WI38 (cell line): ENCODE measurements at regions not wholly inside any gene's neighbourhood (a gene's known extent, or its start where the extent isn't known, plus 50 kb on each side); places are given as distances from the start of the nearest gene placed in this dataset.
"Not testable (repeated sequence)": the region's sequence is repeated elsewhere in the genome, so short reads cannot be mapped to it uniquely, and the experiment has no call there.

ENCODE experiments used
- H3K4me3 ChIP-seq: 2 replicates; pipeline ENCODE4 v1.5.1; 2011; ENCODE audit warnings: low read depth, mild to moderate bottlenecking, control low read depth, low read length
- TF ChIP-seq, protein P1 (sequence below): IDR thresholded peaks from 2 replicates; pipeline ENCODE4 v1.5.1; 2012; ENCODE audit warnings: low read depth, mild to moderate bottlenecking, control low read depth, low read length

- no peak overlapping the region for H3K4me3 ChIP-seq
- TF ChIP-seq, protein P1, sequence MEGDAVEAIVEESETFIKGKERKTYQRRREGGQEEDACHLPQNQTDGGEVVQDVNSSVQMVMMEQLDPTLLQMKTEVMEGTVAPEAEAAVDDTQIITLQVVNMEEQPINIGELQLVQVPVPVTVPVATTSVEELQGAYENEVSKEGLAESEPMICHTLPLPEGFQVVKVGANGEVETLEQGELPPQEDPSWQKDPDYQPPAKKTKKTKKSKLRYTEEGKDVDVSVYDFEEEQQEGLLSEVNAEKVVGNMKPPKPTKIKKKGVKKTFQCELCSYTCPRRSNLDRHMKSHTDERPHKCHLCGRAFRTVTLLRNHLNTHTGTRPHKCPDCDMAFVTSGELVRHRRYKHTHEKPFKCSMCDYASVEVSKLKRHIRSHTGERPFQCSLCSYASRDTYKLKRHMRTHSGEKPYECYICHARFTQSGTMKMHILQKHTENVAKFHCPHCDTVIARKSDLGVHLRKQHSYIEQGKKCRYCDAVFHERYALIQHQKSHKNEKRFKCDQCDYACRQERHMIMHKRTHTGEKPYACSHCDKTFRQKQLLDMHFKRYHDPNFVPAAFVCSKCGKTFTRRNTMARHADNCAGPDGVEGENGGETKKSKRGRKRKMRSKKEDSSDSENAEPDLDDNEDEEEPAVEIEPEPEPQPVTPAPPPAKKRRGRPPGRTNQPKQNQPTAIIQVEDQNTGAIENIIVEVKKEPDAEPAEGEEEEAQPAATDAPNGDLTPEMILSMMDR: no peak
These were observed 200.2 kb upstream of the LINGO1 start for GRCh38 chr15:77832874-77833273.

DNA sequence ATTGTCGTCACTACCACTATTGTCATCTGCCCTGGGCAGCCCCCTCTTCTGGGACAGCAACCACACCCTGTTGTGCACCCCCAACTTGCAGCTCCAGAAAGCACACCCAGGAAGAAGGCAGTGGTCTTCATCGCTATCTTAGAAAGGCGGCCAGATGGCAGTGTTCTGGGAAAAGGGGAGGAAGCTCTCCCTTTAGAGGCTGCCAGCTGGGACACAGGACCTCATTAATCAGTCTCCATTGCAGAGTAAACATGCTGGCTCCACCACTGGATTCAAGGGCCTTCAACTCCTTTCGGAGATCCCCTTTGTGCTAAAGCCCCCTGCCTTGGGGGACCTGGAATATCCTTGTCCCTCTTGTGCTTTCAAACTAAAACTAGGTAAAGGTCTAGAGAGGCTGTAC is 199.3 kb upstream of the LINGO1 start:
- TF ChIP-seq, protein P1: no peak

DNA sequence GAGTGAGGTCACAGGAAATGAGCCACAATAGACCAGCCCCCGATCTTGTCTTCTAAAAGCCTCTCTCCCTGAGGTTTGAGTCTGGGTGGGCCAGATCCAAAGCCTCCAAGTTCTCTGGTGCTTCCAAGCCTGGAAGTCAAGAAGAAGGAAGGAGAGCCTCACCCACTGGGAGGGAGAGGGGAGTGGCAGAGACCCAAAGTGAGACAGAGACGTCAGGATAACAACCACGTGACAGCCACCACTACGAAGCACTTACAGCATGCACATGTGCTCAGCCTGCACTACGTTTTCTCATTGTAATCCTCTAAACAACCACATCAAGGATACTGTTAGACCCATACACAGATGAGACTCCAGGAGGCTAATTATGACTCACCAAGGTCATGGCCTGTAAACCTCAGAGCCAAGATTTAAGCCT is 197.3 kb upstream of the LINGO1 start:
- no peak overlapping the region for H3K4me3 ChIP-seq
- TF ChIP-seq, protein P1: no peak

More for the DNA sequence above, 199.3 kb upstream of the LINGO1 start:
- H3K4me3 ChIP-seq: no peak overlapping the region

- not testable (repeated sequence) for H3K4me3 ChIP-seq
These were observed 196.6 kb upstream of the LINGO1 start for GRCh38 chr15:77829331-77829730.

GRCh38 chr15:77827860-77828259 is 195.1 kb upstream of the LINGO1 start:
- H3K4me3 ChIP-seq: no peak overlapping the region
- TF ChIP-seq, protein P1: no peak

DNA sequence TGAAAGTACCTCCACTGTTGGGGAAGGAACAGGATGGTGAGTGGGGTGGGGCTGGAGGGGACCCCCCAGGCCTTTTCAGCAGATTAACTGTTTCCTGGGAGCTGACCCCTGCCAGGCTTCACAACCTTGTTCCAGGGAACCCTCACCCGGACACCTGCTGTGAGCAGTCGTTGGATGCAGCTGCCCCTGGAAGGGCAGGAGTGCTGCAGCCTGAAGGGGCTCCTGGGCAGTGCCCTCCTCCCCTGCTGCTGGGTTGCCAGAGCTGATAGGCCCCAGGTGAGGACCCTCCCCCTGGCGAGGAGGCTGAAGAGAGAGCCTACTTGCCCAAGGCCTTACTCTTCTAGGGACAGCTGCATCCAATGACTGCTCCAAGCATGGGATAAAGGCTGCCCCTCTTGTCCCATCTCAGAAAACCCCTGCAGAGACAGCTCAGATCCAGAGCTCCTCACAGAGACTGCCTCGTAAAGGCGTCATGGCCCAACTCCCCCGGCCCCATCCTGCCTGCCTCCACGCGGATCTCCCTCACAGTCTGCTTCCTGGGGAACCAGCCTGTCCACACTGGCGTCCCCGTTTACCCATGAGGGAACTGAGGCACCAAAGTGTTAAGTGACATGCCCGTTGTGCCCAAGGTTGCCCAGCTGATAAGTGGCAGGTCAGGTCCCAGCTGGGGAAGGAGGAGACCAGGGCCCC is 193.4 kb upstream of the LINGO1 start:
- TF ChIP-seq, protein P1: no peak
- no peak overlapping the region for H3K4me3 ChIP-seq

DNA sequence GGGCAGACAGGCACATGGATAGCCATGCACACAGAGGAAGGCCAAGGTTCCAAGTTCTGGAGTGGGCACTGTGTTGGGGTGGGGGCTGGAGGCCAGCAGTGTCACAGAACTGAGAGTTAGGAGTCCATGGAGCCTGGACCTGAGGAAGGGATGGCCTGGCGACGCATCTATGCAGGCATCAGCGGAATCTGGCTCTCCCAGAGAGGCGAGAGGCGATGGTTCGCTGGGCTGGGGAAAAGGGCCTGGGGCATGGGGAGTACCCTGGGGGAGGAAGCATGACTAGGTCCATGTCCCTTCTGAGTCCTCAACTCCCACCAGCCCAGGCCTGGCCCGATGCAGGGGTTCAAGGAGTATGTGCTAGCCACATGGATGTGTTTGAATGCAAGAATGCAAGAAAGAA is 192.8 kb upstream of the LINGO1 start:
- no peak overlapping the region for H3K4me3 ChIP-seq
- TF ChIP-seq, protein P1: no peak

GRCh38 chr15:77825252-77825542 is 192.5 kb upstream of the LINGO1 start:
- H3K4me3 ChIP-seq: no peak overlapping the region
- TF ChIP-seq, protein P1: no peak
